K562 (cell line): ENCODE measurements at regions not wholly inside any gene's neighbourhood (a gene's known extent, or its start where the extent isn't known, plus 50 kb on each side); places are given as distances from the start of the nearest gene placed in this dataset.

Experiments used
- ATAC-seq: fragments of 200-7000 bp; cut with Tn5 transposase; 3 replicates; pipeline ENCODE4 v1.9.1; 2020; ENCODE audit warnings: moderate library complexity
- BruUV-seq: library from RNA; stranded (reverse); fragments of 400-500 nt; replicated peaks from 2 replicates; lab custom pipeline; 2021; lab: Mats Ljungman, UMichigan
- CTCF ChIA-PET: fragments of 300-600 bp; formaldehyde crosslinking; extraction: SDS; loops from one replicate; lab custom pipeline; 2021; ENCODE audit warnings: low intra/inter-chr PET ratio; lab: Yijun Ruan, JAX
- POLR2A ChIA-PET: fragments of 300-600, 350-650 bp; sonication (Branson Sonifier 250); formaldehyde crosslinking; extraction: SDS; loops from one replicate; lab custom pipeline; 2021; ENCODE audit warnings: antibody characterized with exemption, inconsistent platforms; lab: Yijun Ruan, JAX
- DNase-seq, 4 experiments: peaks; one replicate each; pipeline versions ENCODE4 v3.0.0 to v3.0.0-alpha.2; 2011 to 2018; ENCODE audit warnings: low spot score in 3 of 4, mixed read lengths in 3 of 4; ENCODE audit errors: extremely low read depth in 1 of 4
- FAIRE-seq: peaks from 2 replicates; lab custom pipeline; 2011; peaks lifted over from hg19 to GRCh38; lab: Jason Lieb, UNC
- H2AFZ ChIP-seq: 2 replicates; pipeline ENCODE4 v1.6.0; 2011; ENCODE audit warnings: low read depth, low read length, control low read depth, inconsistent platforms
- H3K27ac ChIP-seq: fragments of 200-600 bp; 3 replicates; pipeline ENCODE4 v1.8.0; 2011; ENCODE audit warnings: low read depth, mild to moderate bottlenecking, control low read depth, inconsistent platforms, low read length, moderate library complexity, mixed read lengths; ENCODE audit errors: extremely low read depth
- H3K27me3 ChIP-seq, 2 experiments: fragments of 300-600 bp in 1 of 2; 2 replicates in 1 of 2; 3 replicates in 1 of 2; pipeline versions ENCODE4 v1.6.0 to v1.8.0; 2011; ENCODE audit warnings: inconsistent platforms in 2 of 2, low read length in 2 of 2, mild to moderate bottlenecking in 1 of 2, mixed read lengths in 1 of 2, moderate library complexity in 1 of 2; ENCODE audit not compliant: control insufficient read depth in 2 of 2, insufficient read depth in 2 of 2
- H3K36me3 ChIP-seq: fragments of 300-600 bp; 3 replicates; pipeline ENCODE4 v1.8.0; 2011; ENCODE audit warnings: mild to moderate bottlenecking, low read length, inconsistent platforms; ENCODE audit not compliant: control insufficient read depth, insufficient read depth
- H3K4me1 ChIP-seq, 2 experiments: fragments of 200-600 bp in 1 of 2; replicated peaks in 1 of 2; 2 replicates in 1 of 2; 3 replicates in 1 of 2; pipeline versions ENCODE4 v1.5.1 to v1.8.0; 2011; ENCODE audit warnings: inconsistent platforms in 2 of 2, low read length in 2 of 2, mild to moderate bottlenecking in 1 of 2, mixed read lengths in 1 of 2, moderate library complexity in 1 of 2; ENCODE audit not compliant: control insufficient read depth in 2 of 2, insufficient read depth in 2 of 2
- H3K4me2 ChIP-seq: 2 replicates; pipeline ENCODE4 v1.6.1; 2011; ENCODE audit warnings: low read length, control low read depth, inconsistent platforms, mixed read lengths; ENCODE audit not compliant: insufficient read depth
- H3K4me3 ChIP-seq: fragments of 200-600 bp; sonication (generic), shearing (Covaris generic); 2 replicates; pipeline ENCODE4 v1.5.1; 2016; ENCODE audit warnings: control low read depth, inconsistent platforms
- H3K79me2 ChIP-seq: fragments of 200-600 bp; 3 replicates; pipeline ENCODE4 v1.8.0; 2011; ENCODE audit warnings: low read length, inconsistent platforms; ENCODE audit not compliant: control insufficient read depth, insufficient read depth
- H3K9ac ChIP-seq, 2 experiments: 2 replicates each; pipeline versions ENCODE4 v1.6.0 to v1.6.1; 2011; ENCODE audit warnings: low read depth in 2 of 2, low read length in 2 of 2, control low read depth in 1 of 2, inconsistent platforms in 1 of 2, mild to moderate bottlenecking in 1 of 2, mixed read lengths in 1 of 2; ENCODE audit not compliant: insufficient read depth in 1 of 2
- H3K9me1 ChIP-seq: one replicate; pipeline ENCODE4 v1.6.0; 2011; ENCODE audit warnings: inconsistent platforms, mild to moderate bottlenecking, low read length, moderate library complexity; ENCODE audit not compliant: control insufficient read depth, insufficient read depth
- H3K9me3 ChIP-seq: replicated peaks from 2 replicates; pipeline ENCODE4 v1.5.1; 2011; ENCODE audit warnings: low read depth, low read length, inconsistent platforms; ENCODE audit not compliant: control insufficient read depth, insufficient read depth
- H4K20me1 ChIP-seq: replicated peaks from 2 replicates; pipeline ENCODE4 v1.6.1; 2011; ENCODE audit warnings: low read length, inconsistent platforms, mixed read lengths; ENCODE audit not compliant: control insufficient read depth, insufficient read depth
- ARID1B ChIP-seq: fragments of 450-650 bp; IDR thresholded peaks from 2 replicates; pipeline ENCODE4 v1.6.1; 2016; ENCODE audit warnings: antibody characterized with exemption, mild to moderate bottlenecking, inconsistent platforms
- BCL6 ChIP-seq: fragments of 250-450 bp; sonication (Bioruptor Pico); IDR thresholded peaks from 2 replicates; pipeline ENCODE4 v1.4.0; 2020
- CBFA2T2 ChIP-seq: fragments of 450-650 bp; conservative IDR thresholded peaks from 2 replicates; pipeline ENCODE4 v1.6.1; 2017; ENCODE audit warnings: mild to moderate bottlenecking
- CBX2 ChIP-seq: fragments of 200-600 bp; sonication (generic); IDR thresholded peaks from one replicate; pipeline ENCODE4 v1.6.1; 2012; ENCODE audit warnings: mild to moderate bottlenecking, low read length, inconsistent platforms; ENCODE audit not compliant: insufficient read depth, poor library complexity, severe bottlenecking
- CHD1 ChIP-seq: fragments of 200-600 bp; sonication (generic); IDR thresholded peaks from one replicate; pipeline ENCODE4 v1.6.1; 2012; ENCODE audit warnings: mild to moderate bottlenecking, moderate library complexity, low read length, inconsistent platforms
- DLX4 ChIP-seq: fragments of 250-450 bp; sonication (Bioruptor Pico); IDR thresholded peaks from 2 replicates; pipeline ENCODE4 v1.6.1; 2021; ENCODE audit warnings: mild to moderate bottlenecking
- DPF2 ChIP-seq: fragments of 450-650 bp; IDR thresholded peaks from 2 replicates; pipeline ENCODE4 v1.6.1; 2016
- GATA2 ChIP-seq: sonication (generic); formaldehyde crosslinking; IDR thresholded peaks from 2 replicates; pipeline ENCODE4 v1.4.0; 2020; ENCODE audit warnings: mild to moderate bottlenecking, missing genetic modification reagents
- GATAD2A ChIP-seq: fragments of 450-650 bp; IDR thresholded peaks from 2 replicates; pipeline ENCODE4 v1.6.1; 2017
- HCFC1 ChIP-seq: IDR thresholded peaks from 2 replicates; pipeline ENCODE4 v1.6.1; 2012; ENCODE audit warnings: low read depth, low read length, improper control_type of control experiment
- MCM3 ChIP-seq: fragments of 450-650 bp; IDR thresholded peaks from 2 replicates; pipeline ENCODE4 v1.6.1; 2016
- NCOR1 ChIP-seq: fragments of 450-650 bp; IDR thresholded peaks from 2 replicates; pipeline ENCODE4 v1.6.1; 2016; ENCODE audit warnings: mild to moderate bottlenecking, moderate library complexity
- RBM15 ChIP-seq: fragments of 200-400 bp; formaldehyde crosslinking; IDR thresholded peaks from 2 replicates; pipeline ENCODE4 v1.6.1; 2018; ENCODE audit warnings: mild to moderate bottlenecking, low read length, moderate library complexity; ENCODE audit not compliant: insufficient read depth
- SMARCA4 ChIP-seq: fragments of 450-650 bp; IDR thresholded peaks from 2 replicates; pipeline ENCODE4 v1.6.1; 2016
- STAT5A ChIP-seq: IDR thresholded peaks from 2 replicates; pipeline ENCODE4 v1.6.1; 2012; ENCODE audit warnings: low read length, inconsistent platforms, borderline replicate concordance
- STAT5B ChIP-seq: fragments of 250-450 bp; sonication (Bioruptor Pico); IDR thresholded peaks from 2 replicates; pipeline ENCODE4 v1.8.0; 2021; ENCODE audit warnings: mild to moderate bottlenecking, inconsistent platforms
- TARDBP ChIP-seq: fragments of 450-650 bp; IDR thresholded peaks from 2 replicates; pipeline ENCODE4 v1.6.1; 2016
- TCF3 ChIP-seq: sonication (generic); formaldehyde crosslinking; IDR thresholded peaks from 2 replicates; pipeline ENCODE4 v1.4.0; 2020; ENCODE audit warnings: mild to moderate bottlenecking, missing genetic modification reagents
- TEAD4 ChIP-seq, 2 experiments: sonication (generic) in 1 of 2; formaldehyde crosslinking in 1 of 2; IDR thresholded peaks; 2 replicates each; pipeline versions ENCODE4 v1.6.1 to v1.8.0; 2012 to 2022; ENCODE audit warnings: borderline replicate concordance in 1 of 2, inconsistent platforms in 1 of 2, low read length in 1 of 2, mild to moderate bottlenecking in 1 of 2, missing genetic modification reagents in 1 of 2
- YY1 ChIP-seq, 3 experiments: IDR thresholded peaks; 2 replicates each; pipeline ENCODE4 v1.6.1; 2011; ENCODE audit warnings: low read length in 2 of 3, mild to moderate bottlenecking in 2 of 3, moderate library complexity in 2 of 3, borderline replicate concordance in 1 of 3, control low read depth in 1 of 3, low read depth in 1 of 3; ENCODE audit not compliant: insufficient read depth in 3 of 3, insufficient replicate concordance in 2 of 3, control insufficient read depth in 1 of 3, insufficient read length in 1 of 3; ENCODE audit errors: extremely low read depth in 1 of 3
- ZMIZ1 ChIP-seq, 2 experiments: fragments of 150-350 bp in 1 of 2; IDR thresholded peaks; 2 replicates each; pipeline ENCODE4 v1.6.1; 2012 to 2016; ENCODE audit warnings: low read depth in 2 of 2, low read length in 2 of 2, mild to moderate bottlenecking in 1 of 2, moderate library complexity in 1 of 2
- ZNF24 ChIP-seq: fragments of 450-650 bp; IDR thresholded peaks from 2 replicates; pipeline ENCODE4 v1.6.1; 2016
- ZNF717 ChIP-seq: fragments of 250-450 bp; sonication (Bioruptor Pico); IDR thresholded peaks from 2 replicates; pipeline ENCODE4 v1.5.0; 2021
- in situ Hi-C: fragments of 300-500 bp; cut with MboI; formaldehyde crosslinking; loops from 4 replicates; pipeline ENCODE4 v1.15.0; 2018; ENCODE audit warnings: inconsistent platforms, mixed read lengths
- intact Hi-C: fragments of 100-400 bp; cut with micrococcal nuclease; formaldehyde crosslinking; loops from 2 replicates; pipeline ENCODE4 v1.14.2; 2022

- BruUV-seq = no TSS peak
- TF ChIP-seq DPF2 (peak; percentile 40; the same call in 1 of the 2 replicates), TCF3 (CRISPR knock-in tag) (peak; percentile 69), ARID1B (peak; percentile 71), YY1 (IDR thresholded peaks at IDR 0.05; ENCODE audit: borderline replicate concordance in 1 of 3, control insufficient read depth in 1 of 3, extremely low read depth in 1 of 3, insufficient read depth in 3 of 3, insufficient read length in 1 of 3, insufficient replicate concordance in 2 of 3, low read depth in 1 of 3, low read length in 2 of 3) (no peak), GATA2 (CRISPR knock-in tag) (no peak), ZNF24 (peak; percentile 61; the same call in 1 of the 2 replicates), GATAD2A (no peak), CBX2 (no peak), TARDBP (no peak), DLX4 (CRISPR knock-in tag) (no peak), ZMIZ1 (IDR thresholded peaks at IDR 0.05; ENCODE audit: low read depth in 2 of 2, low read length in 2 of 2) (no peak), CHD1 (no peak), ZNF717 (CRISPR knock-in tag) (no peak), BCL6 (CRISPR knock-in tag) (no peak), RBM15 (no peak), HCFC1 (no peak), TEAD4 (IDR thresholded peaks at IDR 0.05; ENCODE audit: low read length) (peak; percentile 58), TEAD4 (CRISPR knock-in tag; IDR thresholded peaks at IDR 0.05; ENCODE audit: borderline replicate concordance) (no peak), MCM3 (no peak), CBFA2T2 (peak; percentile 50; the same call in 1 of the 2 replicates), STAT5A (0 out of 2 replicates have a peak, but pooled peaks have one; percentile 18), SMARCA4 (peak; percentile 44; the same call in 1 of the 2 replicates), STAT5B (CRISPR knock-in tag) (no peak), NCOR1 (peak; percentile 30; the same call in 1 of the 2 replicates)
Observed at GRCh38 chr4:81792521-81792920, 320.8 kb upstream of the RASGEF1B start.

More at GRCh38 chr4:81792521-81792920, 320.8 kb upstream of the RASGEF1B start:
- Histone ChIP-seq H3K4me3 (no peak overlapping the region), H3K9me3 (no peaks in the 10 kb centered on the region), H3K79me2 (no peaks in the 10 kb centered on the region), H4K20me1 (no peaks in the 10 kb centered on the region), H3K27ac (no peak overlapping the region), H3K27me3 (no peaks in the 10 kb centered on the region), H3K4me1 (peaks cover 8 to 24% of the 10 kb centered on the region in 2 experiments; a peak in 3 of 5 replicates), H3K9ac (no peak overlapping the region), H3K4me2 (no peak overlapping the region), H2AFZ (peak overlapping the region; percentile 32), H3K36me3 (no peaks in the 10 kb centered on the region), H3K9me1 (no peaks in the 10 kb centered on the region)
- FAIRE-seq (no peak), DNase-seq (peak in 1 of 4 experiments; percentile 20), ATAC-seq (peak; percentile 19; the same call in 2 of the 3 replicates)
- ChIA-PET CTCF (no interaction called here), POLR2A (interaction anchor here (1.2 kb wide), 1 partner anchor 13 kb away, joined by 5 read pairs; no protein-coding TSS in a partner anchor)
- intact Hi-C loops (no loop called here), in situ Hi-C loops (no loop called here)
